ENCODE measurements at regions not wholly inside any gene's neighbourhood (a gene's known extent, or its start where the extent isn't known, plus 50 kb on each side); places are given as distances from the start of the nearest gene placed in this dataset.

DNA sequence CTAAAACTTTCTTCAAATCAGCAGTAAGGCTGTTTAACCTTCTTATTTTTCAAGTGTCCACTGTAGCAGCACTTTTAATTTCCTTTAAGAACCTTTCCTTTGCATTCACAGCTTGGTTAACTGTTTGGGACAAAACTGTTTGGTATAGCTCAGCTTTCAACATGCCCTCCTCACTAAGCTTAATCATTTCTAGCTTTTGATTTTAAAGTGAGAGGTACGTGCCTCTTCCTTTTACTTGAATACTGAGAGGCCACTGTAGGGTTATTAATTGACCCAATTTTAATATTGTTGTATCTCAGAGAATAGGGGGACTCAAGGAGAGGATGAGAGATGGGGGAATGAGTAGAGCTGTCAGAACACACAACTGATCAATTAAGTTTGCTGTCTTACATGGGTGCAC is 129.5 kb upstream of the MMS22L start:
- Histone ChIP-seq H3K4me1 (ENCODE audit: control insufficient read depth in 2 of 2, insufficient read depth in 2 of 2, low read length in 2 of 2) (no peaks in the 10 kb centered on the region), H3K79me2 (ENCODE audit: control insufficient read depth, insufficient read depth, low read length) (no peaks in the 10 kb centered on the region), H3K27me3 (replicated peaks in 1 of 4; ENCODE audit: control extremely low read depth in 1 of 4, control insufficient read depth in 3 of 4, insufficient read depth in 4 of 4, low read length in 3 of 4) (no peaks in the 10 kb centered on the region), H3K4me3 (ENCODE audit: control extremely low read depth in 1 of 5, extremely low read depth in 1 of 5, insufficient read depth in 1 of 5, low read depth in 2 of 5, low read length in 4 of 5) (no peak overlapping the region), H3K9me3 (ENCODE audit: control extremely low read depth in 1 of 3, control insufficient read depth in 2 of 3, insufficient read depth in 1 of 3, low read length in 2 of 3) (no peaks in the 10 kb centered on the region), H3K4me2 (replicated peaks; ENCODE audit: low read depth, low read length, poor library complexity, severe bottlenecking) (no peak overlapping the region), H2AFZ (ENCODE audit: insufficient read depth, low read depth, low read length, poor library complexity, severe bottlenecking) (no peak overlapping the region), H4K20me1 (ENCODE audit: control insufficient read depth, insufficient read depth, low read length, poor library complexity, severe bottlenecking) (no peaks in the 10 kb centered on the region), H3K9ac (ENCODE audit: low read length) (no peak overlapping the region), H3K27ac (ENCODE audit: low read length in 2 of 2) (no peak overlapping the region), H3K36me3 (replicated peaks in 1 of 2; ENCODE audit: control extremely low read depth in 1 of 2, control insufficient read depth in 1 of 2, extremely low read depth in 1 of 2, insufficient read depth in 2 of 2, low read length in 1 of 2) (no peaks in the 10 kb centered on the region)
- ATAC-seq (ENCODE audit: low read depth) (no peak), DNase-seq (no peak)
- POLR2A ChIA-PET, result no interaction called here
- Mint-ChIP-seq H3K27me3 (peaks cover 6% of the 10 kb centered on the region), H3K4me3 (no peak overlapping the region), H3K9me3 (ENCODE audit: insufficient read depth) (no peaks in the 10 kb centered on the region), H3K27ac (no peak overlapping the region), H3K4me1 (no peaks in the 10 kb centered on the region)
- TF ChIP-seq, protein P1, sequence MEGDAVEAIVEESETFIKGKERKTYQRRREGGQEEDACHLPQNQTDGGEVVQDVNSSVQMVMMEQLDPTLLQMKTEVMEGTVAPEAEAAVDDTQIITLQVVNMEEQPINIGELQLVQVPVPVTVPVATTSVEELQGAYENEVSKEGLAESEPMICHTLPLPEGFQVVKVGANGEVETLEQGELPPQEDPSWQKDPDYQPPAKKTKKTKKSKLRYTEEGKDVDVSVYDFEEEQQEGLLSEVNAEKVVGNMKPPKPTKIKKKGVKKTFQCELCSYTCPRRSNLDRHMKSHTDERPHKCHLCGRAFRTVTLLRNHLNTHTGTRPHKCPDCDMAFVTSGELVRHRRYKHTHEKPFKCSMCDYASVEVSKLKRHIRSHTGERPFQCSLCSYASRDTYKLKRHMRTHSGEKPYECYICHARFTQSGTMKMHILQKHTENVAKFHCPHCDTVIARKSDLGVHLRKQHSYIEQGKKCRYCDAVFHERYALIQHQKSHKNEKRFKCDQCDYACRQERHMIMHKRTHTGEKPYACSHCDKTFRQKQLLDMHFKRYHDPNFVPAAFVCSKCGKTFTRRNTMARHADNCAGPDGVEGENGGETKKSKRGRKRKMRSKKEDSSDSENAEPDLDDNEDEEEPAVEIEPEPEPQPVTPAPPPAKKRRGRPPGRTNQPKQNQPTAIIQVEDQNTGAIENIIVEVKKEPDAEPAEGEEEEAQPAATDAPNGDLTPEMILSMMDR (IDR thresholded peaks at IDR 0.05), result no peak
- no peak for TF ChIP-seq EZH2 (IDR thresholded peaks at IDR 0.05; ENCODE audit: borderline replicate concordance, insufficient read depth, low read depth, low read length, poor library complexity, severe bottlenecking)
- intact Hi-C loops (cut with micrococcal nuclease), result no loop called here
- CTCF ChIA-PET, result no interaction called here
- WGBS (ENCODE audit: insufficient coverage), result no CpG with 5 or more reads among the region's 1 CpG

DNA sequence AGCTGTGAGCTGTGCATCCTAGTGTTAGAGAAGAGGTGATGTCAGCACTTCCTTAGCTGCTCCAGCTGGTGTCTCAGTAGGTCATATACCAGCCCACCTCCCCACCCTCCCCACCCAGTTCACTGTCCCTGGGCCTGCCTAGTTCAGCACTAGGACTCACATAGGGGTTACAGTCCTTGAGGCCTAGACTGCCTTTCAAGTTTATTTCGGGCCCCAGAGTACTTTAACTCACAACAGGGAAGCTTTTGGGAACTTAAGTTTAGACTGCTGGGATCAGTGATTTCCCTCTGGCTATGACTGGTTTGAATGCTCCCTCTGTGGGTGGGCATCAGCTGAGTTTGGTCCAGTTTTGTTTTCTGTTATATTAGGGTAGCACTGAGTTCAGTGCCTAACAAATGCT is 139.2 kb upstream of the MMS22L start:
- Histone ChIP-seq H3K4me3 (ENCODE audit: control extremely low read depth in 1 of 5, extremely low read depth in 1 of 5, insufficient read depth in 1 of 5, low read depth in 2 of 5, low read length in 4 of 5) (no peak overlapping the region), H3K27ac (ENCODE audit: low read length in 2 of 2) (no peak overlapping the region), H2AFZ (ENCODE audit: insufficient read depth, low read depth, low read length, poor library complexity, severe bottlenecking) (no peak overlapping the region), H3K79me2 (ENCODE audit: control insufficient read depth, insufficient read depth, low read length) (no peaks in the 10 kb centered on the region), H3K9ac (ENCODE audit: low read length) (no peak overlapping the region), H3K4me2 (replicated peaks; ENCODE audit: low read depth, low read length, poor library complexity, severe bottlenecking) (no peak overlapping the region), H4K20me1 (ENCODE audit: control insufficient read depth, insufficient read depth, low read length, poor library complexity, severe bottlenecking) (no peaks in the 10 kb centered on the region), H3K4me1 (ENCODE audit: control insufficient read depth in 2 of 2, insufficient read depth in 2 of 2, low read length in 2 of 2) (no peaks in the 10 kb centered on the region), H3K27me3 (replicated peaks in 1 of 4; ENCODE audit: control extremely low read depth in 1 of 4, control insufficient read depth in 3 of 4, insufficient read depth in 4 of 4, low read length in 3 of 4) (no peaks in the 10 kb centered on the region), H3K36me3 (replicated peaks in 1 of 2; ENCODE audit: control extremely low read depth in 1 of 2, control insufficient read depth in 1 of 2, extremely low read depth in 1 of 2, insufficient read depth in 2 of 2, low read length in 1 of 2) (no peaks in the 10 kb centered on the region), H3K9me3 (ENCODE audit: control extremely low read depth in 1 of 3, control insufficient read depth in 2 of 3, insufficient read depth in 1 of 3, low read length in 2 of 3) (peaks cover 0 to 9% (median 4%) of the 10 kb centered on the region in 3 donors)
- intact Hi-C loops (cut with micrococcal nuclease), result no loop called here
- DNase-seq, result no peak
- 86% methylated on average over 1 of the region's 1 CpG for WGBS (ENCODE audit: insufficient coverage)
- ATAC-seq (ENCODE audit: low read depth), result no peak
- CTCF ChIA-PET, result no interaction called here
- Mint-ChIP-seq H3K27ac (no peak overlapping the region), H3K4me3 (no peak overlapping the region), H3K4me1 (no peaks in the 10 kb centered on the region), H3K27me3 (peaks cover 10% of the 10 kb centered on the region), H3K9me3 (ENCODE audit: insufficient read depth) (no peaks in the 10 kb centered on the region)
- POLR2A ChIA-PET, result no interaction called here
- no peak for TF ChIP-seq EZH2 (IDR thresholded peaks at IDR 0.05; ENCODE audit: borderline replicate concordance, insufficient read depth, low read depth, low read length, poor library complexity, severe bottlenecking)
- TF ChIP-seq, protein P1 (IDR thresholded peaks at IDR 0.05), result no peak

Data from B cell (primary cell).